ENCODE measurements at regions not wholly inside any gene's neighbourhood (a gene's known extent, or its start where the extent isn't known, plus 50 kb on each side); places are given as distances from the start of the nearest gene placed in this dataset.

DNA sequence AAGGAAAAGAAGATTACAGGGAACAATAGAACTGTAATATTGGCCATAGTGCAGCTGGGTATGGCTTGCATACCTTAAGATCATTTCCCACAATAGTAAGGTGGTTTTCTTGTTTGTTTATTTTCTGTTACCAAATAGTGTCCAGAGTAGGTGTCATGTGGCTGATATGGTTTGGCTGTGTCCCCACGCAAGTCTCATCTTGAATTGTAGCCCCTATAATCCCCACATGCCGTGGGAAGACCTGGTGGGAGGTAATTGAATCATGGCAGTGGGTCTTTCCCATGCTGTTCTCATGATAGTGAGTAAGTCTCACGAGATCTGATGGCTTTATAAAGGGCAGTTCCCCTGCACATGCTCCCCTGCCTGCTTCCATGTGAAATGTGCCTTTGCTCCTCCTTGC, 190.1 kb downstream of the ICOS start:
- no peak for TF ChIP-seq CTCF (IDR thresholded peaks at IDR 0.05)
- Histone ChIP-seq H3K4me3 (no peak overlapping the region), H3K27ac (no peak overlapping the region)
- no peak for DNase-seq (ENCODE audit: low spot score)

- H3K4me3 ChIP-seq: no peak overlapping the region
- no peak for DNase-seq (ENCODE audit: low spot score)
- TF ChIP-seq CTCF (IDR thresholded peaks at IDR 0.05): no peak
- no peak overlapping the region for H3K27ac ChIP-seq
Observed at GRCh38 chr2:204127238-204127637, 190.7 kb downstream of the ICOS start.

DNA sequence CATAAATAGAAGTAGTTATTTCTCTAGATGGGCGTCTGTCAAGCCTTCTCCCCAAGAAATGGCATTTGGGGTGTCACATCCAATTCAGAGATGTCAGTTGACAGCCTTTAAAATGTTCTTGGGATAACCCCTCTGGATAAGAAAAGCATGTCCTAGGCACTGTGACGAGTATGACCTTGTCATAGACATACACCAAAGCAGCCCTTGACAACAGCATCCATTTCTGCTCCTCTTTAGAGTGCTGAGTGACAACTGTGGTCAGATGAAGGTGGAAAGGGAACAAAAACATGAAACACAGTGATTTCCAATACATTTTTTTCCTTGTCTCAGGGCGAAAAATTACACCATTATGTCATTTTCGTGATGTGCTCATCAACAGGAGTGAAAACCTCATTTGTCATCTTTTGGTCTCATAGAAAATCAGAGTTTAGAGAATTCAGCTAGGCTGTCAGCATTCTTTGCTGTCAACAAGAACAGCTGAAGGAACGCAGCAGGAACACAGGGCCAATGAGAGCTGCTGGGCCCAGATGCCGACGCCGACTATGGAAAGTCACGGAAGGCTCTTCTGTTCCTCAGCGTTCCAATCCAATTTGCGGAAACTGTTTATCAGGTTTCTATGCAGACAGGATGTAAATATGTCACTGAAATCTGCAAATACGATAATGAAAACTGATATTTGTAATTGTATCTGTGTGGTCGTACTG, 193.2 kb downstream of the ICOS start:
- Histone ChIP-seq H3K27ac (no peak overlapping the region), H3K4me3 (peak overlapping the region; percentile 36)
- TF ChIP-seq CTCF (IDR thresholded peaks at IDR 0.05): no peak
- no peak for DNase-seq (ENCODE audit: low spot score)

GRCh38 chr2:204131621-204132020, 195.1 kb downstream of the ICOS start:
- Histone ChIP-seq H3K27ac (no peak overlapping the region), H3K4me3 (no peak overlapping the region)
- no peak for DNase-seq (ENCODE audit: low spot score)
- TF ChIP-seq CTCF (IDR thresholded peaks at IDR 0.05): no peak

DNA sequence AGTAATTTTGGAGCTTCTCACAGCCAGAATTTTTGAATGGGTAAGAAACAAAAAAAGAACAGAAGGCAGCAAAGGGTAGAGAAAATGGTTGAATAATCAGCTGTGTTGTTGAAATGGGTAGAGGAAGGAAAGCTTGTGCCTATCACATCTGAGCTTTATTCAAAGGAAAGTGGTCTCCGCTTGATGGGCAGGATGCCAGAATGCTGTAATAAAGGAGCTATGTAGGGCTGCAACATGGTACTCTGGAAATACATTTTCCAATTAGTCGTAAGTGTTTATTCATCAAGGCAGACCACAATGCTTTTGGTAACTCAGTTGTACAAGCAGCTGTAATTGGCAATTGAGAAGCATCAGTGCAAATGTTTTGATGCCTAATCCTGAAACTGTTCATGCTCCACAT, 196.9 kb downstream of the ICOS start:
- H3K4me3 ChIP-seq: no peak overlapping the region
- H3K27ac ChIP-seq: no peak overlapping the region
- no peak for TF ChIP-seq CTCF (IDR thresholded peaks at IDR 0.05)
- DNase-seq (ENCODE audit: low spot score): no peak

GRCh38 chr2:204134421-204134820, 197.9 kb downstream of the ICOS start:
- Histone ChIP-seq H3K27ac (no peak overlapping the region), H3K4me3 (no peak overlapping the region)
- DNase-seq (ENCODE audit: low spot score): no peak
- TF ChIP-seq CTCF (IDR thresholded peaks at IDR 0.05): no peak

GRCh38 chr2:204135752-204136151, 199.2 kb downstream of the ICOS start:
- DNase-seq (ENCODE audit: low spot score): no peak
- TF ChIP-seq CTCF (IDR thresholded peaks at IDR 0.05): no peak

More at GRCh38 chr2:204135752-204136151, 199.2 kb downstream of the ICOS start:
- H3K27ac ChIP-seq: no peak overlapping the region
- H3K4me3 ChIP-seq: no peak overlapping the region
